ENCODE measurements at regions not wholly inside any gene's neighbourhood (a gene's known extent, or its start where the extent isn't known, plus 50 kb on each side); places are given as distances from the start of the nearest gene placed in this dataset.

GRCh38 chr11:123250892-123251656, 56.0 kb upstream of the CLMP start (continued):
- no peak for TF ChIP-seq ZNF462 (CRISPR knock-in tag; IDR thresholded peaks at IDR 0.05)
- TF ChIP-seq EZH2phosphoT487 (IDR thresholded peaks at IDR 0.05; ENCODE audit: unreplicated experiment), result no peak
- no peak for TF ChIP-seq CREB1 (CRISPR knock-in tag; IDR thresholded peaks at IDR 0.05; ENCODE audit: low read depth)
- no peak for TF ChIP-seq POLR2AphosphoS5 (IDR thresholded peaks at IDR 0.05; ENCODE audit: low read depth)
- no peak for TF ChIP-seq REST (IDR thresholded peaks at IDR 0.05; ENCODE audit: unreplicated experiment)
- TF ChIP-seq ETS1 (IDR thresholded peaks at IDR 0.05), result no peak
